ENCODE measurements at regions not wholly inside any gene's neighbourhood (a gene's known extent, or its start where the extent isn't known, plus 50 kb on each side); places are given as distances from the start of the nearest gene placed in this dataset.

DNA sequence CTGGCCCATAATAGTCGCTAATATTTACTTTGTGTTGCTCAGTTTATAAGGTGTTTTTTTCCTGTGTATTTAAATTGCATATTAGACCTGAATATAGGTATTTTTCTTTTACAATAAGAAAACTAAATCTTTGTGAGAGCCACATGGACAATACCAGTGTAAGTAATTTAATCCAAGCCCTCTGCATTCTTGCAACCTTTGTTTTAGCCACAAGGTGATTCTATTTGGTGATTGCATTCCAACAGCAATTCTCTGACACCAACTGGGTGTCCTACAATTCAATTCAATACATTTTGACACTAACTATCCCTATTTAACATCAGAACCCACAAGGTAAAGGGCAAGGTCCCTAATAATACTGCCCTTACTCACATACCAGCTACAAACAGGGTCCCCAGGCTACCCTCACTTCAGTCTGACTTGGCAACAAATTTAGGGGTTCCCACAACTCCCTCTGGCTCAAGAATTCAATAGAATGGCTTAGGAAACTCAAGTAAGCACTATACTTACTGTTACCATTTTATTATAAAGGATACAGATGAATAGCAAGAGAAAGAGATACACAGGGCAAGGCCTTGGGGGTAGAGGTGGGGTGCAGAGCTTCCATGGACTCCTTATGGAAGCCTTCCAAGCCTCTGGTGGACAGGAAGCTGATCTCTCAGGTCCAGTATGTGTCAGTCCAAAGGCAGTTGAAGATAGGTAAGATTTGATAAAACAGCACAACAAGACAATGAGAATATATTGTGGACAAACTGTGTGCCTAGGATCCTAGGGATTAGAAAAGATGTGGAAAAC is 169.3 kb downstream of the CD83 start:
- H3K79me2 ChIP-seq (ENCODE audit: insufficient read depth, low read depth, low read length): no peaks in the 10 kb centered on the region
- H3K4me2 ChIP-seq (ENCODE audit: low read length): no peak overlapping the region
- intact Hi-C loops (cut with micrococcal nuclease; ENCODE audit: unreplicated experiment): no loop called here
- no peaks in the 10 kb centered on the region for H3K9me2 ChIP-seq (ENCODE audit: insufficient read depth, low read length)
- H3K36me3 ChIP-seq (ENCODE audit: insufficient read depth, low read length): no peaks in the 10 kb centered on the region
- H2AFZ ChIP-seq (ENCODE audit: low read length): no peak overlapping the region
- H3K9me3 ChIP-seq (ENCODE audit: low read length): no peaks in the 10 kb centered on the region; the same call in 1 of the 2 replicates
- no peak overlapping the region for H3K4me3 ChIP-seq (ENCODE audit: low read depth, low read length, poor library complexity, severe bottlenecking)
- no peak for TF ChIP-seq EZH2phosphoT487 (IDR thresholded peaks at IDR 0.05; ENCODE audit: borderline replicate concordance, low read depth, low read length)
- TF ChIP-seq, protein P1, sequence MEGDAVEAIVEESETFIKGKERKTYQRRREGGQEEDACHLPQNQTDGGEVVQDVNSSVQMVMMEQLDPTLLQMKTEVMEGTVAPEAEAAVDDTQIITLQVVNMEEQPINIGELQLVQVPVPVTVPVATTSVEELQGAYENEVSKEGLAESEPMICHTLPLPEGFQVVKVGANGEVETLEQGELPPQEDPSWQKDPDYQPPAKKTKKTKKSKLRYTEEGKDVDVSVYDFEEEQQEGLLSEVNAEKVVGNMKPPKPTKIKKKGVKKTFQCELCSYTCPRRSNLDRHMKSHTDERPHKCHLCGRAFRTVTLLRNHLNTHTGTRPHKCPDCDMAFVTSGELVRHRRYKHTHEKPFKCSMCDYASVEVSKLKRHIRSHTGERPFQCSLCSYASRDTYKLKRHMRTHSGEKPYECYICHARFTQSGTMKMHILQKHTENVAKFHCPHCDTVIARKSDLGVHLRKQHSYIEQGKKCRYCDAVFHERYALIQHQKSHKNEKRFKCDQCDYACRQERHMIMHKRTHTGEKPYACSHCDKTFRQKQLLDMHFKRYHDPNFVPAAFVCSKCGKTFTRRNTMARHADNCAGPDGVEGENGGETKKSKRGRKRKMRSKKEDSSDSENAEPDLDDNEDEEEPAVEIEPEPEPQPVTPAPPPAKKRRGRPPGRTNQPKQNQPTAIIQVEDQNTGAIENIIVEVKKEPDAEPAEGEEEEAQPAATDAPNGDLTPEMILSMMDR (conservative IDR thresholded peaks at IDR 0.05; ENCODE audit: low read length): no peak
- CTCF ChIA-PET (ENCODE audit: unreplicated experiment): no interaction called here
- DNase-seq (ENCODE audit: low spot score): no peak
- no peaks in the 10 kb centered on the region for H3K4me1 ChIP-seq (ENCODE audit: insufficient read depth, low read length, poor library complexity, severe bottlenecking)
- H4K20me1 ChIP-seq (ENCODE audit: insufficient read depth, low read length): no peaks in the 10 kb centered on the region
- no peak overlapping the region for H3K27ac ChIP-seq (ENCODE audit: low read depth, low read length, poor library complexity, severe bottlenecking)
- no TSS peak for BruUV-seq (replicated peaks)
- POLR2A ChIA-PET: interaction anchor here (1.0 kb wide), 1 partner anchor 8 kb away, joined by 4 read pairs; no protein-coding TSS in a partner anchor

DNA sequence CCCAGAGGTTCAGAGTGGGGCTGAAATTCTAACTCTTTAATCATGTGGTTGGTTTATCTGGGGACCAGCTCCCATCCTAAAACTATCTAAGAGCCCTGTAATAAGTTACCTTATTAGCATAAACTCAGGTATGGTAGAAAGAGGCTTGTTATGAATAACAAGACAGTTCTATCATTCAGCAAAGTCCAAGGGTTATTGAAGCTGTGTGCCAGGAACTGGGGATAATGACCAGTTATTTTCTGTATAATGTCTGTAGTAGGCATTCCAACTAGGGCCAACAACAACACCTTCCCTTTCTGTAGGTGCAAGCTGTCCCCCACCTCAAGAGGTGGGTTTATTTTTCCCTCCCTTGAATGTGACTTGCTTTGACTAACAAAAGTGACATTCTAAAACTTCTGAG is 170.1 kb downstream of the CD83 start:
- Histone ChIP-seq H3K27ac (ENCODE audit: low read depth, low read length, poor library complexity, severe bottlenecking) (no peak overlapping the region), H3K79me2 (ENCODE audit: insufficient read depth, low read depth, low read length) (no peaks in the 10 kb centered on the region), H3K4me3 (ENCODE audit: low read depth, low read length, poor library complexity, severe bottlenecking) (no peak overlapping the region), H3K9me2 (ENCODE audit: insufficient read depth, low read length) (no peaks in the 10 kb centered on the region), H3K9me3 (ENCODE audit: low read length) (no peaks in the 10 kb centered on the region; the same call in 1 of the 2 replicates), H2AFZ (ENCODE audit: low read length) (no peak overlapping the region), H3K4me2 (ENCODE audit: low read length) (no peak overlapping the region), H4K20me1 (ENCODE audit: insufficient read depth, low read length) (no peaks in the 10 kb centered on the region), H3K4me1 (ENCODE audit: insufficient read depth, low read length, poor library complexity, severe bottlenecking) (peaks cover 4% of the 10 kb centered on the region), H3K36me3 (ENCODE audit: insufficient read depth, low read length) (no peaks in the 10 kb centered on the region)
- BruUV-seq (replicated peaks): no TSS peak
- intact Hi-C loops (cut with micrococcal nuclease; ENCODE audit: unreplicated experiment): no loop called here
- ChIA-PET CTCF (ENCODE audit: unreplicated experiment) (interaction anchor here (1.0 kb wide), 1 partner anchor 63 kb away, joined by 3 read pairs; no protein-coding TSS in a partner anchor), POLR2A (interaction anchor here (0.7 to 1.0 kb wide), 2 partner anchors 9 to 358 kb away, joined by 3 to 4 read pairs; no protein-coding TSS in a partner anchor)
- no peak for DNase-seq (ENCODE audit: low spot score)
- TF ChIP-seq EZH2phosphoT487 (IDR thresholded peaks at IDR 0.05; ENCODE audit: borderline replicate concordance, low read depth, low read length): no peak
- TF ChIP-seq, protein P1 (conservative IDR thresholded peaks at IDR 0.05; ENCODE audit: low read length): no peak

DNA sequence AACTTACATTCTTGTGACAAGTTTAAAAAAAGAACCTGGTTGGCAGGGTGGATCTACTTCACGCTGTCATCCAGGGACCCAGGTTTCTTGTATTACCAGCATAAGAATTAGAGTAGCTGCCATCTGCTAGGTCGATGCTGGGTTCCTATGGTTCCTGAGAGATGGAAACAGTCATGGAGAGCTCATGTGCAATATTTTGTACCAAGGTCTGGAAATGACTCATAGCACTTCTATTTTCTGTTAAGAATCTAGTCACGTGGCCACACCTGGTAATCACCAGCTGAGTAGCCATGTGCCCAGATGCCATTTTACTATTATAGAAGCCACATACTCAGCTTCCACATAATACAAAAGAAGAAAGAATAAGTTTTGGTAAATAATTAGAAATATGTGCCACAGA is 171.3 kb downstream of the CD83 start:
- ChIA-PET POLR2A (interaction anchor here (0.6 to 1.4 kb wide), 2 partner anchors 11 to 761 kb away, joined by 5 read pairs; no protein-coding TSS in a partner anchor), CTCF (ENCODE audit: unreplicated experiment) (interaction anchor here (0.9 kb wide), 1 partner anchor 10 kb away, joined by 3 read pairs; no protein-coding TSS in a partner anchor)
- intact Hi-C loops (cut with micrococcal nuclease; ENCODE audit: unreplicated experiment): no loop called here
- H3K4me1 ChIP-seq (ENCODE audit: insufficient read depth, low read length, poor library complexity, severe bottlenecking): peaks cover 4% of the 10 kb centered on the region
- no peaks in the 10 kb centered on the region for H3K36me3 ChIP-seq (ENCODE audit: insufficient read depth, low read length)
- H3K4me3 ChIP-seq (ENCODE audit: low read depth, low read length, poor library complexity, severe bottlenecking): no peak overlapping the region
- H3K4me2 ChIP-seq (ENCODE audit: low read length): no peak overlapping the region
- H4K20me1 ChIP-seq (ENCODE audit: insufficient read depth, low read length): no peaks in the 10 kb centered on the region
- H3K9me2 ChIP-seq (ENCODE audit: insufficient read depth, low read length): no peaks in the 10 kb centered on the region
- DNase-seq (ENCODE audit: low spot score): no peak
- H3K79me2 ChIP-seq (ENCODE audit: insufficient read depth, low read depth, low read length): no peaks in the 10 kb centered on the region
- no peak overlapping the region for H2AFZ ChIP-seq (ENCODE audit: low read length)
- no peak overlapping the region for H3K27ac ChIP-seq (ENCODE audit: low read depth, low read length, poor library complexity, severe bottlenecking)
- H3K9me3 ChIP-seq (ENCODE audit: low read length): no peaks in the 10 kb centered on the region; the same call in 1 of the 2 replicates
- TF ChIP-seq, protein P1 (conservative IDR thresholded peaks at IDR 0.05; ENCODE audit: low read length): no peak
- no peak for TF ChIP-seq EZH2phosphoT487 (IDR thresholded peaks at IDR 0.05; ENCODE audit: borderline replicate concordance, low read depth, low read length)
- BruUV-seq (replicated peaks): no TSS peak
